CD4-positive, alpha-beta T cell treated with Interleukin-12 subunit alpha and Interleukin-12 subunit beta, for 1 hour (primary cell): ENCODE measurements at regions not wholly inside any gene's neighbourhood (a gene's known extent, or its start where the extent isn't known, plus 50 kb on each side); places are given as distances from the start of the nearest gene placed in this dataset.
"Not testable (repeated sequence)": the region's sequence is repeated elsewhere in the genome, so short reads cannot be mapped to it uniquely, and the experiment has no call there.

Source experiments
- DNase-seq: peaks from one replicate; pipeline ENCODE4 v3.0.0-alpha.2; 2020

DNA sequence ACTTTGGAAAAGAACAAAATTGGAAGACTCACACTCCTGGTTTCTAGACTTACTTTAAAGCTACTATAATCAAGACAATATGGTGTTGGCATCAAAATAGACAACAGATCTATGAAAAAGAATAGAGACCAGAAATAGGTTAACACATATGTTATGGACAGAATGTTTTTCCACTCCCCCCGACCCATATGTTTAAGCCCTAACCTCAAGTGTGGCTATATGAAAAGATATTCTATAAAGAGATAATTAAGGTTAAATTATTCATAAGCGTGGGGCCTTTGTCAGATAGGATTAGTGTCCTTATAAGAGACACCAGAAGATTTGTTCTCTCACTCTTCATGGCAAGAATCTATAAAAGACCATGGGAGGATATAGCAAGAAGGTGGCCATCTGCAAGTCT is 440.0 kb downstream of the AASDHPPT start:
- DNase-seq = no peak

DNA sequence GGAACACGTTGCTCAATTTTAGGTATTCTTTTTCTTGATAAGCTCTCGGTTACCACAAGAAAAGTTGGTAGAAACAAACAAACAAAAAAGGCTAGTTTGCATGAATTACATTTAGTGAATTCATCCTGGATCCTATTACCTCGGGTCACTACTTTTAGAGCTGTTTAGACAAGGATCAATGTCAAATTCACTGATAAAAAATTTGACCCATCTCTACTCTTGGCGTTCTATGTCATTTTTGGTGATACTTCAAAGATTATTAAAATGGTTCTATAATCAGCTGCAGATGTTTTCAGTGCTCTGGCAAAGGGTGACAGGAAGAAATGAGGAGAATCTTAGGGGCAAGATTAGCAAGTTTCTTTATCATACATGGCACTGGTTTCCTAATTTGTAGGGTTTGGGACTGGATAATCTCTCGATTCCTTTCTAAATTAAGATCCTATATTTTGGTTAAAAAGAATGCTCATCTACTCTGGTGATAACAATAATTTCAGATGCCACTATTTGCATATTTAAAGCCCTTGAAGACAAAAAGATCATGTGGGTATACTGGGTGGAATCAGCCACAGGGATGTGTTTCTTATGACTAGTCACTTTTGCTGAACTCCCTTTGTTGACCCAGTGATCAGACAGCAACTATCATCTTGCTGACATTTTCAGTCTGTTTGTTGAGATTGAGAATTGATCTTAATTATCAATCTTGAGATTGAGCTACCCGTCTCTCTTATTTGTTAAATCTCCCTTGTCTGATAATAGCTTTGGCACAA is 442.9 kb downstream of the AASDHPPT start:
- DNase-seq = no peak

DNA sequence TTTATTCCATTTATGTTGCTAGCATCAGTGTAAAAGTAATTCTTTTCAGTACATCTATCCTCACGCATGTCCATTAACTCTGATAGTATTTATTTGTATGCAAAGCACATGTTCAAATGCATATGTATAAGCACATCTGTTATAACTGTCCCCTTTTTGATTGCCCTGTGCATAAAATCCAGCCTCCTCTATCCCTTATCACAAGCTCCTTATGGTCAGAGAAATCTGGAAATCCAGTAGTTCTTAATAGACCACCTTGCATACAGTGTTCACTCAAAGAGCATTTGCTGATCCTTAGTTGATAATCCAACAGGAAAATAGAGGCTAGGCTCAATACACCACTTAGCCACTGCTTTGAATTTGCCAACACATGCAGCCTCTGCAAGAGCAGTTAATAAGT is 443.5 kb downstream of the AASDHPPT start:
- DNase-seq = no peak

DNA sequence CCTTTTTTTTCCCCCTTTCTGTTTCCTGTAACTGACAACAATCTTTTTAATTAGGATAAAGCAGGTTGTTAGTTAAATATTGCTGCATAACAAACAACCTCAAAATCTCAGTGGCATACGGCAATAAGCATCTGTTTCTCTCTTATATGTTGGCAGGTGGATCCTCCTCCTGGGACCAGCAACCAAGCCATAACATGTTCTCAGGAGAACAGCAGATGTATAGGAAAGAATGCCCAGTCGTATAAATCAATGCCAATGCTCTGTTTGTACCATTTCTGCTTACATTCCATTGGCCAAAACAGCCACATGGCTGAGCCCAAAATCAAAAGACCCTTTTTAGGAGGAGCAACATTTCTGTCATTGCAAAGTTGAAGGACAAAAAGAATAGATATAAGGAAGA is 445.7 kb downstream of the AASDHPPT start:
- no peak for DNase-seq

DNA sequence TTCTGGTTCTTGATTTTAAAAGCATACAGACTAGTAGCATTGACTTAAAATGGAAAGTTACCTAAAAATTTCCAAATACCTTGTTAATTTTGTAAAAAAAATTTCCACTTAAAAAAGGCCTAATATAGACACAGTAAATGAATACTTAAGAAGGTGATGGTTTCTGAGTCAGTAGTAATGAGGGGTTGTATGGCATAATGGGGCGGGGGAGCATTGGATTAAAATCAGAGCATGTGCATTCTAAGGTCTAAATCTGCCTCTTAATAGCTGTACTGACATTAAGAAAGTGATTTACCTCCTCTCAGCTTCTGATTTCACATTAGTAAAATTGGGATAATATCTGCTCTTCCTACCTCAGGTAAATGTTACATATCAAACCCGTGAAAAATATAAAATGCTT is 446.5 kb downstream of the AASDHPPT start:
- DNase-seq = no peak

DNA sequence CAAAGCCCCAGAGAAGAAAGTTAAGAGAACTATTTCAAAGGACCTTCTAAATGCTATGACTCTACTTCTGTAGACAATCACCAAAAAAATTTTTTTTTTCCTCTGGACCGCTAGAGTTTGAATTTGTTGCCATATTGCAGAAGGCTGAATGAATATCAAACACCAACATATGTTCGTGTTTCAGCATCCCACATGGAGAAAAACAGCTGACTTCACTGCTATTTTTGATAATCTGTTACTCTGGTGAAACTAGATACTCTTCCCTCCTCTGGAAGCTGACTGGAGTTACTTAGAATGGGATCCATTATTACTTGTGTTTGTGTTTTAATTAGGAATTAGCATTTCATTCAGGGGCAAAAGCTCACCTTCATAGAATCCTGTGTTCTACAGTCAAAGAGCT is 447.0 kb downstream of the AASDHPPT start:
- no peak for DNase-seq

DNA sequence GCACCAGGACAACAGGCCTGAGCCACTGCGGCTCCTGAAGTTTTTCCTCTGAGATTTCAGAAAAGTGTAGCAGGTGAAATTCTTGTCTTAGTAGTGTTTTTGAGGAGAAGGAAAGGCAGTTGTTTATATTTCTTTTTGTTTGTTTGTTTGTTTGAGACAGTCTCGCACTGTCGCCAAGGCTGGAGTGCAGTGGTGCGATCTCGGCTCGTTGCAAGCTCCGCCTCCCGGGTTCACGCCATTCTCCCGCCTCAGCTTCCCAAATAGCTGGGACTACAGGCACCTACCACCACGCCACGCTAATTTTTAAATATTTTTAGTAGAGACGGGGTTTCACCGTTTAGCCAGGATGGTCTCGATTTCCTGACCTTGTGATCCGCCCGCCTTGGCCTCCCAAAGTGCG is 454.2 kb downstream of the AASDHPPT start:
- not testable (repeated sequence) for DNase-seq

DNA sequence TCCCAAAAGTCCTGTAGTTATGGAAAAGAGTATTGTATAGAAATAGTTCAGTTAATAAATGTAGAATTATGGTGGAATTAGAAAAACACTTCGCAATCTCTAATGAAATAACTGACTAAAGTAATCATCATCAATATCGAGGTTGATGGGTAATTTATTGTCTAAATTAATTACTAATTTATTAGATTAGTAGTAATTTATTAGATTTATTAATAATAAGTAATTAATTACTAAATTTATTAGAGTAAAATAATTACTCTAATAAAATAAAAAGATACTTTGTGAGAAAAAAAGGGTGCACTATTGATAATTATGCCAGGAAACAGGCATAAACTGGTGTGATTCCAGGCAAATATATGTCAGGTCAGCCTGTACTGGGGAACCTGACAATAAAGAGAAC is 455.6 kb downstream of the AASDHPPT start:
- DNase-seq = no peak

DNA sequence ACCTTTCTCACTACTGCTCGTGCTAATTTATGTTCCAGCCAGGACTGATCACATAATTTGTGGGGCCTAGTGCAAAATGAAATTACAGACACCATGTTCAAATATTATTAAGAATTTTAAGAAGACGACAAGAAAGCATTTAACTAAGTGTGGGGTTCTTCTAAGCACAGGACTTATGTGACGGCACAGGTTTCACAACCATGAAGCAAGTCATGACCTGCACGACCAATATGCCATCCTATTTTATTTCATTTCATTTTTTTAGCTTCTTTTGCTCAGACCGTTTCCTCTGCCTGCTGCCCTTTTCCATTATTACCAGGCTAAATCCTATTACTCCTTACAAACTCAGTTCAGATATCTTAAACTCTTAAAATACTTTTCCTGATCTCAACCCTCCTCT is 462.5 kb downstream of the AASDHPPT start:
- no peak for DNase-seq

DNA sequence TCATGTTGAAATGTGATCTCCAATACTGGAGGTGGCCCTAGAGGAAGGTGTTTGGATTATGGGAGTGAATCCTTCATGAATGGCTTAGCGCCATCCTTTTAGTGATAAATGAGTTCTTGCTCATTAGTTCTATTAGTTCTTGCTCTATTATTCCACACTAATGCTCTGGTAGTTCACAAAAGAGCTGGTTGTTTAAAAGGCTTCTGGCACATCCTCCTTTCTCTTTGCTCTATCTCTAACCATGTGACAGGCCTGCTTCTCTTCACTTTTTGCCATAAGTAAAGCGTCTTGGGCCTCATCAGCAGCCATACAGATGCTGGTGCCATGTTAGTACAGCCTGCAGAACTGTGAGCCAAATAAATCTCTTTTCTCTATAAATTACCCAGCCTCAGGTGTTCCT is 469.9 kb downstream of the GUCY1A2 start:
- no peak for DNase-seq

DNA sequence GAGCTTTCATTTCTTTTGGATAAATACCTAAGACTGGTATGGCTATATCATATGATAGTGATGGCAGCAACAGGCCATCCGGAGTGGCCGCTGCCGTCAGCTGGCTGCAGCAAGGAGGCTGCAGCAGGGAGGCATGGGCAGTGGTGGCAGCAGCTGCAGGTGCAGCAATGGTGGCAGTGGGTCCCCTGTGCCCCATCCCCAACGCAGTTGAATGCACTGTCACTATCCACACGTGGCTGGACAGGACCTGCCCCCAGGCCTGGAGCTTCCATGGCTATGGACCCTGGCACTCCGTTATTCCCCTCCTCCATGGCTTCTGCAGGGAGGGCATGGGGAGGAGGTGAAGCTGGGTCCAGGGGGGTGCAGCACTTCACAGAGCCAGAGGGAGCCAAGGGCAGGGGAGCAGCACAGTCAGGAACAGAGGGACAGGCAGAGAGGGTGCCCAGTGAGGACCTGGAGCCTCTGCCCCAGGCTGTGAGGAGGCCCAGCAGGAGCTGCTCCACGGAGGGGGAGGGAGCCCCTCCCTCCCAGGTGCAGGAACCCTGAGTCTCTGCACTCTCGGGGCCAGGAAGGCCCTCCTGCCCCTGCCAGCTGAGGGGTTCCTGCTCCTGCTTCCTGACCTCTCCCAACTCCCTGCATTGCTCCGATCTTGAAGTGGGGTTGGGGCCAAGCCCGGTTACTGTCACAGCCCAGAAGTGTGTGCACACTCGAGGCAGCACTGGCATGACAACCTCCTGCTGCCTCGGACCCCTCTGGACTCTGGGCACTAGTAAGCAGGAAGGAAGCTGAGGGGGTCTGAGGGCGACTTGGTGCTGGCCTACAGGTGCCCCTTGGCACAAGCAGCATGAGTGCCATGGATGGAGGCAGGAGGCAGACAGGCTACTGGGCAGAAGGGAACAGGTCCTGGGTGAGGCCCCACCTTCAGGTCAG is 466.3 kb downstream of the GUCY1A2 start:
- no peak for DNase-seq

DNA sequence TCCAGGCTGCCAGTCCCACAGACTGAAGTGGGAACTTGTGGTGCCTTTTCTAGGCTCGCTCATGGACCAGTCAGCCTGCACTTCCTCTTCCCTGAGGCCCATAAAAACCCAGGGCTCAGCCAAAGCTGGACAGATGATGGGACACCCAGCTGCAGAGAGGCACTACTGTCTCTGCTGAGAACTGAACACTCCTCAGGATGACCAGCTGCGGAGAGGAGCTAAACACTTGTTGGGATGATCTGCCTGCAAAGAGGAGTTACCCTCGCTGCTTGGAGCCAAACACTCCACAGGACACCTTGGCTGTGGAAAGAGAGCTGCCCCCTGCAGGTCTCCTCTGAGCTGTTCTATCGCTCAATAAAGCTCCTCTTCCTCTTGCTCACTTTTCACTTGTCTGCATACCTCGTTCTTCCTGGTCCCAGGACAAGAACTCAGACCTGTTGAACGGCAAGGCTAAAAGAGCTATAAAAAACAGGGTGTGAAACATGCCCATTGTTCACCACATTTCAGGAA is 465.5 kb downstream of the GUCY1A2 start:
- no peak for DNase-seq

DNA sequence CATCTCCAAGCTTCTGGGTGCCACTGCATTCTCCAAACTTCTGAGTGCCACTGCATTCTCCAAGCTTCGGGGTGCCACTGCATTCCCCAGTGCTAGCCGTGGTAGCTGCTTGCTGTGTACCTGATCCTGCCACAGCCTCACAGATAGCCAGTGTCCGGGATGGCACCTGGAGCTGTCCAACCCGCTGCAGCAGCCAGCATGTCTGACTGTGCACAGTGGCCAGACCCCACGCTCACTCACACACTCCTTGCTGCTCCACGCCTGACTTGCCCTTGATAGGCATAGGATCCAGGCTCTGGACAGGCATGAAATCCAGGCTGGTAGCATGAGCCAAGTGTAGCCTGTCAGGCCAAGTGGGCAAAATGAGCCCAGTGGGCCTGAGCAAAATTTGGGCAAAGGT is 465.0 kb downstream of the GUCY1A2 start:
- DNase-seq = no peak

DNA sequence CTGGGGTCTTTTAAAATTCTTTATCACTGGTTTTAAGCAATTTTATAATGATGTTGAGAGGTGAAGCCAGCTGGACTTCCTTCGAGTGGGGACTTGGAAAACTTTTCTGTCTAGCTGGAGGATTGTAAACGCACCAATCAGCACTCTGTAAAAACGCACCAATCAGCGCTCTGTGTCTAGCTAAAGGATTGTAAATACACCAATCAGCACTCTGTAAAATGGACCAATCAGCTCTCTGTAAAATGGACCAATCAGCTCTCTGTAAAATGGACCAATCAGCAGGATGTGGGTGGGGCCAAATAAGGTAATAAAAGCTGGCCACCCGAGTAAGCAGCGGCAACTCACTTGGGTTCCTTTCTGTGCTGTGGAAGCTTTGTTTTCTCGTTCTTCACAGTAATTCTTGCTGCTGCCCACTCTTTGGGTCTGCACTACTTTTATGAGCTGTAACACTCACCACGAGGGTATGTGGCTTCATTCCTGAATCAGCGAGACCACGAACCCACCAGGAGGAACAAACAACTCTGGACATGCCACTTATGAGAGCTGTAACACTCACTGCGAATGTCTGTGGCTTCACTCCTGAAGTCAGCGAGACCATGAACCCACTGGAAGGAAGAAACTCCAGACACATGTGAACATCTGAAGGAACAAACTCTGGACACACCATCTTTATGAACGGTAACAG is 462.6 kb downstream of the GUCY1A2 start:
- not testable (repeated sequence) for DNase-seq

DNA sequence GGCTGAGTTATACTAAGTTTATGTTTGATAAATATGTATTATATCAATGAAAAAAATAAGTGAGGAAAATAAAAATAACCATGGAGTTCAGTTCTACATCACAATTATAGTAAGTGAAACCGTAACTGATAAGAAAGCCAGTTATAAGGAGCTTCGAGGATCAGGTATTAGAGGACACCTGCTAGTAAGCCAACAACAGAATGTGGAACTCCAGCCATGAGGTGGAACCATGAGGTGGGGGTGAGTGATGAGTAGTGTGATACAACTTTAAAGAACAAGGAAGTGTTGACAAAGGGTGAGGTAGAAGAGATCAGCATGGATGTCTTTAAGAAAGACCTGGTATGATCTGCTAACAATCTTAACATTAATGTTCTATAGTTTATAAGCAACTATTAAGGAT is 452.9 kb downstream of the GUCY1A2 start:
- DNase-seq = no peak

DNA sequence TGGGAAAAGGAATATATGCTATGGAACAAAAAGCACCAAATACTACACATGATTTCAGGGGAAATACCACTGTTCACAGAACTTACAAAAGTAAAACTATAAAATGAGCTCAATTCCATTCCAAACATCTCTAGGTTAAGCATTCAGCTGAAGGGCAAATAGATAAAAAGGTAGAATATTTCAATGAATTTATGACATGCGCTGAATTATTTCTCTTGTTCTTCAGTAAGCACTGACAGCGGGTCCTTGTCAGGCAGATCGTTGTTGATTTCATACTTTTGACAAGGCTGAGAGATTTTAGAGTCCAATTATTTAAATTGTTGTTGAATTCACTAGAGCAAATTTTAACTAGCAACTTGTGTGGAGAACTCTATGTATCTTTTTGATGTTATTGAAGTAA is 449.6 kb downstream of the GUCY1A2 start:
- no peak for DNase-seq

DNA sequence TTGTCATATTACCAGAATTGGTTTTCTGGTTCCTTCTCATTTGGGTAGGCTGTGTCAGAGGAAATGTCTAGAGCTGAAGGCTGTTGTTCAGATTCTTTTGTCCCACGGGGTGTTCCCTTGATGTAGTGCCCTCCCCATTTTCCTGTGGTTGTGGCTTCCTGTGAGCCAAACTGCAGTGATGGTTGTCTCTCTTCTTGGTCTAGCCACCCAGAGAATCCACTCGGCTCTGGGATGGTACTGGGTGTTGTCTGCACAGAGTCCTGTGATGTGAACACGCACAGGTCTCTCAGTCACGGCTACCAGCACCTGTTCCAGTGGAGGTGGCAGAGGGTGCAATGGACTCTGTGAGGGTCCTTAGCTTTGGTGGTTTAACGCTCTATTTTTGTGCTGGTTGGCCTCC is 440.9 kb downstream of the GUCY1A2 start:
- not testable (repeated sequence) for DNase-seq

DNA sequence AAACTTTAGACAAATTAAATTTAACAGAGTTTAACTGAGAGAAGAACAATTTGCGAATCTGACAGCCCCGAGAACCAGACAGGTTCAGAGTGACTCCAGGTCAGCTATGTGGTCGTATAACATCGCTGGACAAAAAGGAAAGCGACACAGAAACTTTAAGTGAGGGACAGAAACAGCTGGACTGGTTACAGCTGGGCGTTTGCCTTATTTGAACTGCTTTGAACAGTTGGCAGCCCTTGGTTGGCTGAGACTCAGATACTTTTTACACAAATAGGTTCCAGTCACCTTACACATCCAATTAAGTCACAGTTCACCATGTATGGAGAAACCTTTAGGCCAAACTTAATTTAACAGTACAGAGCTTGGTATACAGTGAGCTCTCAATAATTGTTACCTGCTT is 436.9 kb downstream of the GUCY1A2 start:
- no peak for DNase-seq

DNA sequence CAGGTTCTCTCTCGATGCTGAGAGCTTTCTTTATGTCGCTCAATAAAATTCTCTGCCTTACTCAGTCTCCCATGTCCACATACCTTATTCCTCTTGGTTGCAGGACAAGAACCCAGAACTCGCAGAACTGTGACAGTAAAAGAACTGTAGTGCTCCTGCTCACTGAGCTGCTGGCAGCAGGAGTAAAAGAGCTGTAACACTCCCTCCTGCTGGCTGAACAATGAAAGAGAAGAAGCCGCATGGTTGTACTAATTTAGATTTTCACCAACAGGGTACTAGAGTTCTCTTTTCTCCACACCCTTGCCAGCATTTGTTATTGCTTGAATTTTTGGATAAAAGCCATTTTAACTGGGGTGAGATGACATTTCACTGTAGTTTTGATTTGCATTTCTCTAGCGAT is 433.2 kb downstream of the GUCY1A2 start:
- DNase-seq = no peak

DNA sequence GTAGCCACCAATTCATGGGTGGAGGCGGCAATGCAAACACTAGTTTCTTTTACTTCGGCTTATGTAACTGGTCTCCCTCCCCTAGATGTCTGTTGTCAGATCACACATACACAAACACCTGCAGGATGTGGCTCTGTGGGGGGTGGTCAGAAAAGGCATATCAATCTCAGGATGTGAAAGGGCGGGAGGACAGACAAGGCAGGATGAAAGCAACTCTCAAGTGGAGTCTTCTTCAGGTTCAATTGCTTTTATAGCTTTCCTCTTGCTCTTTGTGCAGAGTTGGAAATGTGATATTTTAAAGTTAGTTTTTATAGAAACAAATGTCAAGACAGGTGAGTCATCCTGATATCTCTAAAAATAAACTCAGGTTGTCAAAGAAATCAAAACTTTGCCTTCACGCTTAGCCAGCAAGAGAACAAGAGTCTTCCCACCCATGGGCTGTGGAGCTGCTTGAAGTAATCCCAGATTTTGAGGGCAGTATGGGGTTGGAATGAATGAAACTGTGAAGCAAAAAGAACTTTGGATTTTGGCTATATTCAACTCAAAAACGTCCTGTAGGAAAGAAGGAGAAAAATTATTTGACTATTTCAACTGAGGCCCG is 423.4 kb downstream of the GUCY1A2 start:
- no peak for DNase-seq

DNA sequence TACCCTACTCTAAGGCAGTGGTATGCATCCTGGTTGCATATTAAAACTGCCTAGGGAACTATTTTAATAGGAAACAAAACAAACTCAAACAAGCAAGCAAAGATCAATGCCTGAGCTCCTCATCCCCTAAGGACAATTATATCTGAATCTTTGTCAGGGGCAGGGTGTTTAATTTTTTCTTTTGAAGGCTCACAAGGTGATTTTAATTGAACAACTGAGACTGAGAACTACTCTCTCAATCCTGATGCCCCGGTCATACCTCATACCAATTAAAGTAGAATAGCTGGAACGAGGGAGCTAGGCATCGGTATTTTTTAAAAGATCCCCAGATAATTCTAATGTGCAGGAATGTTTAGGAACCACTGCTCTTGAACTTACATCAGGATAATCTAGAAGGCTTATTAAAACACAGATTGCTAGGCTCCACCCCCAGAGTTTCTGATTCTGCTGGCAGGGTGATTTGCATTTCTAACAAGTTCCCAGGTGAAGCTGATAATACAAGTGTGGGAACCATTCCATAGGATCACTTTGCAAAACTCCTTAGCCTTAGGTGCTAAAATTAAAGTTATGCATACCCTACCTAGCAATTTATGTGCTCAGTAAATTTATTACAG is 416.5 kb downstream of the GUCY1A2 start:
- no peak for DNase-seq

DNA sequence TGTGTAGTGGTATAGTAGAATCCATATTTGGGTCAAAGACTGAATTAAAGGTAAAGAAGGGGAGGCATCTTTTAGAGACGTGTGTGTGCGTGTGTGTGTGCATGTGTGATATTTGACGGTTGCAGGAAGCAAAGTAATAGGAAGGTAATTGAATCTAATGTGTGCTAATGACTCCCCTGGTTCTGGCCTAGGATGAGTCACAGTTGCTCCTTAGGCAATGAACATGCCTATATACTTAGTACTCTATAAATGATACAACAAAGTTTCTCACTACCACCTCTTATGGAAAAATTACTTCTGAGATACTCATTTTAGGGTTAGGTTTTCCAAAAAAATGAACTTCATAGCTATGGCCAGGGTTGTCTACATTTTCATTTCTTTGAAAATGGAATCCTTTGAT is 409.6 kb downstream of the GUCY1A2 start:
- DNase-seq = no peak

DNA sequence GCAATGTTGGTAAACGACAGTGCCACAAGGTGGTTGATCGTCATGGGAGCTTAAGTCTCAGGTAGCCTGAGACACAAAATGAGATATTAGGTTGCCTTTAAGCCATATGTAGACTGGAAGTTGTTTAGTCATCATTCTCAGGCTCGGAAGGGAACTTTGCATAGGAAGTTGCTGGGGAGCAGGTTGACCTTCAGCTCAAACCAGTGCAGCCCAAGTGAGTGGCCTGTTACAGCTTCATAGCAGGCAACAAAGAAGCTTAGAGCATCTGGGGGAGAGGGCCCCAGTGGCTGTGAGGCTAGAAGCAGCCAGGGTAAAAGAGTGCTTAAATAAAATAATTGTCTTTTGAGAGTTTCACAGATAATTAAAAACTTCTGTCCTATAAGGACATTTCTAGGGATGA is 404.0 kb downstream of the GUCY1A2 start:
- no peak for DNase-seq
